Sigmoid colon (tissue), 6 donors: ENCODE measurements at regions not wholly inside any gene's neighbourhood (a gene's known extent, or its start where the extent isn't known, plus 50 kb on each side); places are given as distances from the start of the nearest gene placed in this dataset.

Source experiments
- DNase-seq: peaks from one replicate; pipeline ENCODE4 v3.0.0-alpha.2; 2019
- H3K27ac ChIP-seq, 4 donors: fragments of 200-600 bp; sonication (generic); one replicate each; pipeline ENCODE4 v1.5.1; 2016 to 2019; ENCODE audit warnings: mild to moderate bottlenecking in 1 of 4
- H3K27me3 ChIP-seq, 3 donors: fragments of 200-600 bp; sonication (generic); one replicate each; pipeline ENCODE4 v1.5.1; 2019; ENCODE audit warnings: mild to moderate bottlenecking in 1 of 3
- H3K36me3 ChIP-seq, 4 donors: fragments of 200-600 bp; sonication (generic); one replicate each; pipeline ENCODE4 v1.5.1; 2016 to 2019
- H3K4me1 ChIP-seq, 4 donors: fragments of 200-600 bp; sonication (generic); one replicate each; pipeline ENCODE4 v1.5.1; 2017 to 2019
- H3K4me3 ChIP-seq, 4 donors: fragments of 200-600 bp; sonication (generic); one replicate each; pipeline ENCODE4 v1.5.1; 2017 to 2019; ENCODE audit warnings: mild to moderate bottlenecking in 2 of 4, moderate library complexity in 1 of 4
- H3K9me3 ChIP-seq, 4 donors: fragments of 200-600 bp in 3 of 4; sonication (generic) in 3 of 4; one replicate each; pipeline versions ENCODE4 v1.5.1 to v1.6.1; 2013 to 2019
- CTCF ChIP-seq, 4 experiments: fragments of 450-650 bp in 3 of 4; fragments of 200-600 bp in 1 of 4; IDR thresholded peaks; one replicate each; pipeline ENCODE4 v1.5.1; 2016 to 2019; ENCODE audit warnings: antibody characterized with exemption in 4 of 4, mild to moderate bottlenecking in 3 of 4, moderate library complexity in 2 of 4
- EP300 ChIP-seq, 4 donors: sonication (generic); formaldehyde crosslinking; IDR thresholded peaks; one replicate each; pipeline ENCODE4 v1.6.1; 2017; ENCODE audit warnings: antibody characterized with exemption in 4 of 4
- POLR2A ChIP-seq, 2 donors: fragments of 450-650 bp; IDR thresholded peaks; one replicate each; pipeline ENCODE4 v1.6.1; 2016; ENCODE audit warnings: antibody characterized with exemption in 2 of 2, mild to moderate bottlenecking in 2 of 2, moderate library complexity in 2 of 2
- POLR2AphosphoS5 ChIP-seq, 4 donors: sonication (generic); formaldehyde crosslinking; IDR thresholded peaks; one replicate each; pipeline ENCODE4 v1.6.1; 2017; ENCODE audit warnings: antibody characterized with exemption in 4 of 4
- WGBS, 2 donors: extraction: QIAGEN DNeasy Blood & Tissue Kit; methylation state at CpG; one replicate each; pipeline ENCODE4 v1.1.7; 2013; 5-methylcytosine and 5-hydroxymethylcytosine counted together
- intact Hi-C: fragments of 100-400 bp; cut with DNase I; formaldehyde crosslinking; loops from one replicate; pipeline ENCODE4 v1.15.1; 2023
- donor health status: healthy with polysubstance abuse.
- donor health status: healthy.

GRCh38 chr2:176544991-176545956 lies 276.0 kb downstream of the MTX2 start:
- H3K27ac ChIP-seq, result no peak overlapping the region
- no peaks in the 10 kb centered on the region for H3K36me3 ChIP-seq
- TF ChIP-seq CTCF (IDR thresholded peaks at IDR 0.05) (no peak), POLR2A (IDR thresholded peaks at IDR 0.05) (no peak), EP300 (IDR thresholded peaks at IDR 0.05) (no peak), POLR2AphosphoS5 (IDR thresholded peaks at IDR 0.05) (no peak)
- DNase-seq, result no peak
- no peaks in the 10 kb centered on the region for H3K27me3 ChIP-seq
- WGBS, 2 donors, result 68 to 74% methylated on average over 4 of the region's 4 CpGs
- H3K4me1 ChIP-seq, result peaks cover 0 to 13% (median 8%) of the 10 kb centered on the region in 4 donors
- intact Hi-C loops, result no loop called here
- H3K4me3 ChIP-seq, result no peak overlapping the region
- H3K9me3 ChIP-seq, result no peaks in the 10 kb centered on the region

GRCh38 chr2:176546550-176546949 lies 277.3 kb downstream of the MTX2 start:
- no peaks in the 10 kb centered on the region for H3K36me3 ChIP-seq
- WGBS, 2 donors, result 94% methylated on average over 4 of the region's 4 CpGs
- no peaks in the 10 kb centered on the region for H3K9me3 ChIP-seq
- TF ChIP-seq POLR2AphosphoS5 (IDR thresholded peaks at IDR 0.05) (no peak), EP300 (IDR thresholded peaks at IDR 0.05) (no peak), POLR2A (IDR thresholded peaks at IDR 0.05) (no peak), CTCF (IDR thresholded peaks at IDR 0.05) (no peak)
- no peaks in the 10 kb centered on the region for H3K27me3 ChIP-seq
- no peak overlapping the region for H3K4me3 ChIP-seq
- H3K27ac ChIP-seq, result no peak overlapping the region
- no peak for DNase-seq
- H3K4me1 ChIP-seq, result peaks cover 0 to 13% (median 8%) of the 10 kb centered on the region in 4 donors
- intact Hi-C loops, result no loop called here

GRCh38 chr2:176552501-176553135 lies 283.4 kb downstream of the MTX2 start:
- H3K27me3 ChIP-seq, result no peaks in the 10 kb centered on the region
- intact Hi-C loops, result loop anchor here (5.0 to 10.0 kb wide), 3 partner anchors 285 to 1368 kb away; partner anchors contain the start of genes ATP5MC3 and MTX2
- peaks cover 0 to 26% (median 19%) of the 10 kb centered on the region in 4 donors for H3K4me1 ChIP-seq
- no peaks in the 10 kb centered on the region for H3K36me3 ChIP-seq
- H3K27ac ChIP-seq, result peak overlapping the region; percentile 50 to 72 (median 67)
- H3K4me3 ChIP-seq, result no peak overlapping the region
- DNase-seq, result no peak
- TF ChIP-seq POLR2AphosphoS5 (IDR thresholded peaks at IDR 0.05) (peak in 3 of 4 donors; percentile 30 to 70 (median 61)), EP300 (IDR thresholded peaks at IDR 0.05) (no peak), POLR2A (IDR thresholded peaks at IDR 0.05) (no peak), CTCF (IDR thresholded peaks at IDR 0.05) (no peak)
- 68 to 72% methylated on average over 1 of the region's 1 CpG for WGBS, 2 donors
- no peaks in the 10 kb centered on the region for H3K9me3 ChIP-seq

GRCh38 chr2:176553685-176554100 lies 284.5 kb downstream of the MTX2 start:
- no peak for TF ChIP-seq CTCF (IDR thresholded peaks at IDR 0.05)
- peak in 1 of 4 donors; percentile 4 for TF ChIP-seq POLR2AphosphoS5 (IDR thresholded peaks at IDR 0.05)
- peaks cover 0 to 26% (median 19%) of the 10 kb centered on the region in 4 donors for H3K4me1 ChIP-seq
- intact Hi-C loops, result loop anchor here (1.0 to 10.0 kb wide), 6 partner anchors 85 to 1369 kb away; partner anchors contain the start of genes ATP5MC3 and MTX2
- DNase-seq, result peak; percentile 80
- WGBS, 2 donors, result 0 to 1% methylated on average over 16 of the region's 16 CpGs
- peak overlapping the region; percentile 29 to 49 (median 38) for H3K4me3 ChIP-seq
- H3K27ac ChIP-seq, result peak overlapping the region; percentile 50 to 72 (median 67)
- no peaks in the 10 kb centered on the region for H3K9me3 ChIP-seq
- H3K36me3 ChIP-seq, result no peaks in the 10 kb centered on the region
- H3K27me3 ChIP-seq, result no peaks in the 10 kb centered on the region
